NCI-H2107 treated with DMSO at 0.1 percent for 48 hours (cell line): ENCODE measurements at regions not wholly inside any gene's neighbourhood (a gene's known extent, or its start where the extent isn't known, plus 50 kb on each side); places are given as distances from the start of the nearest gene placed in this dataset.

ENCODE experiments used
- DNase-seq: peaks from one replicate; lab custom pipeline; 2025; ENCODE audit not compliant: unreplicated experiment; lab: John Stamatoyannopoulos, UW

- DNase-seq, result no peak
Measured at GRCh38 chr14:87334997-87335685, 657.8 kb downstream of the GALC start.

GRCh38 chr14:87331991-87332390 lies 661.0 kb downstream of the GALC start:
- DNase-seq, result no peak

- DNase-seq, result no peak
Measured at GRCh38 chr14:87325741-87326140, 667.2 kb downstream of the GALC start.

GRCh38 chr14:87323191-87323590 lies 669.8 kb downstream of the GALC start:
- no peak for DNase-seq

- DNase-seq, result no peak
Measured at GRCh38 chr14:87321548-87321947, 671.4 kb downstream of the GALC start.

GRCh38 chr14:87312894-87313205 lies 680.1 kb downstream of the GALC start:
- DNase-seq, result no peak

GRCh38 chr14:87312169-87312893 lies 680.7 kb downstream of the GALC start:
- DNase-seq, result no peak

GRCh38 chr14:87309557-87309956 lies 683.4 kb downstream of the GALC start:
- DNase-seq, result no peak

- no peak for DNase-seq
Measured at GRCh38 chr14:87306409-87307168, 686.4 kb downstream of the GALC start.

GRCh38 chr14:87305345-87305744 lies 687.6 kb downstream of the GALC start:
- DNase-seq, result no peak

GRCh38 chr14:87304404-87304803 lies 688.6 kb downstream of the GALC start:
- no peak for DNase-seq

- DNase-seq, result no peak
Measured at GRCh38 chr14:87286826-87287225, 706.2 kb downstream of the GALC start.

GRCh38 chr14:87286191-87286590 lies 706.8 kb downstream of the GALC start:
- no peak for DNase-seq

- no peak for DNase-seq
Measured at GRCh38 chr14:87285506-87285905, 707.5 kb downstream of the GALC start.

- DNase-seq, result no peak
Measured at GRCh38 chr14:87283547-87283946, 709.4 kb downstream of the GALC start.

GRCh38 chr14:87282266-87282665 lies 710.7 kb downstream of the GALC start:
- no peak for DNase-seq

GRCh38 chr14:87278415-87278814 lies 714.6 kb downstream of the GALC start:
- no peak for DNase-seq

- no peak for DNase-seq
Measured at GRCh38 chr14:87271331-87271730, 721.7 kb downstream of the GALC start.

GRCh38 chr14:87268997-87269396 lies 724.0 kb downstream of the GALC start:
- no peak for DNase-seq

GRCh38 chr14:87264796-87265195 lies 728.2 kb downstream of the GALC start:
- DNase-seq, result no peak

GRCh38 chr14:87264272-87264785 lies 728.7 kb downstream of the GALC start:
- DNase-seq, result no peak

- no peak for DNase-seq
Measured at GRCh38 chr14:87261621-87262020, 731.4 kb downstream of the GALC start.
